Activated naive CD4-positive, alpha-beta T cell treated with anti-CD3 and anti-CD28 coated beads, Interleukin-2, amount 50 U/mL, for 24 hours (primary cell): ENCODE measurements at regions not wholly inside any gene's neighbourhood (a gene's known extent, or its start where the extent isn't known, plus 50 kb on each side); places are given as distances from the start of the nearest gene placed in this dataset.

Experiments used
- H3K27ac Mint-ChIP-seq: one replicate; pipeline ENCODE4 v1.8.0; 2021; ENCODE audit warnings: mild to moderate bottlenecking, mixed read lengths
- H3K27me3 Mint-ChIP-seq: one replicate; pipeline ENCODE4 v1.8.0; 2021; ENCODE audit warnings: mixed read lengths
- H3K36me3 Mint-ChIP-seq: one replicate; pipeline ENCODE4 v1.8.0; 2021; ENCODE audit warnings: mixed read lengths
- H3K4me1 Mint-ChIP-seq: one replicate; pipeline ENCODE4 v1.8.0; 2021; ENCODE audit warnings: mixed read lengths
- H3K4me3 Mint-ChIP-seq: one replicate; pipeline ENCODE4 v1.8.0; 2021; ENCODE audit warnings: mild to moderate bottlenecking, mixed read lengths
- H3K9me3 Mint-ChIP-seq: one replicate; pipeline ENCODE4 v1.8.0; 2021; ENCODE audit warnings: mixed read lengths

DNA sequence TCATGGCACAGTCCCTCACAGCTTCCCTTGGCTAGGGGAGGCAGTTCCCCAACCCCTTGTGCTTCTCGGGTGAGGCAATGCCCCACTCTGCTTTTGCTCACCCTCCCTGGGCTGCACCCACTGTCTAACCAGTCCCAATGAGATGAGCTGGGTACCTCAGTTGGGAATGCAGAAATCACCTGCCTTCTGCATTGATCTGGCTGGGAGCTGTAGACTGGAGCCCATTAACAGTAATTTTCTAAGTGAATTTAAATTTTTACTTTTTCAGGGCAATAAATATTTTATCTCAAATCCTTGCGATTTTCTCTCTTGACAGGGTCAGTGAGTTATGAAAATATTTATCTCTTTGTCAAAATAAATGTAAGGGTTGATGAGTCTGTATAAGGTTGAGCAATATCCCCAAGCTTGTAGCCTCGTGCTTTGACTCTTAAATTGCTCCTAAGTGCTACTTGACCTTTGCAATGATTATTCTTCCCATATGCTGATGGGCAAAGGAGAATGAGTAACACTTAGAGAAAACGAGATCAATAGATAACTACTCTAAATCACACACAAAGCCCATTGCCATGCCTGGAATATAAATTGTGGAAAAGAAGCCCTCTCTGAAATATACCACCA lies 82.1 kb upstream of the MOCS2 start:
- Mint-ChIP-seq H3K4me1 (no peaks in the 10 kb centered on the region), H3K4me3 (no peak overlapping the region), H3K27ac (no peak overlapping the region), H3K9me3 (peaks cover 5% of the 10 kb centered on the region), H3K36me3 (no peaks in the 10 kb centered on the region), H3K27me3 (peaks cover 10% of the 10 kb centered on the region)

GRCh38 chr5:53194086-53194485 lies 84.5 kb upstream of the MOCS2 start:
- no peaks in the 10 kb centered on the region for H3K4me1 Mint-ChIP-seq
- no peak overlapping the region for H3K4me3 Mint-ChIP-seq
- peaks cover 5% of the 10 kb centered on the region for H3K9me3 Mint-ChIP-seq
- no peaks in the 10 kb centered on the region for H3K36me3 Mint-ChIP-seq
- no peak overlapping the region for H3K27ac Mint-ChIP-seq
- H3K27me3 Mint-ChIP-seq, result peaks cover 10% of the 10 kb centered on the region

DNA sequence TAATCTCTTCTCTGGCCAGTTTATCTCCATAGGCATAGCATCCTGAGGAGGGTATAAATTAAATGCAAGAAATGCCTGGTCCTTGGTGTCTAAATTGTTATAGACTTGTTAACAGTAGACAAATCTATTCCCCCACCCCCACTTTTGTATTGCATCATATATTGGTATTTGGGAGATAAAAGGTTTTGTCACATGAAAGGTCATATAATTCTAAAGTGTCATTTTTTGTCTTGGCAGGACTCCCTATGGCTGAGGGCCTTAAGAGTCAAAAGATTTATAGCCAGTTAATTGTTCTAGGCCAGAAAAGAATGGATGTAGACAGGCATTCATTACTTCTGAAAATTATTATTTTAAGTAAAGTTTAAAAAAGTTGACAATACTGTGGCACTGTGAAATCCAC lies 90.3 kb upstream of the MOCS2 start:
- Mint-ChIP-seq H3K36me3 (no peaks in the 10 kb centered on the region), H3K4me3 (no peak overlapping the region), H3K27me3 (peaks cover under 1% of the 10 kb centered on the region), H3K4me1 (no peaks in the 10 kb centered on the region), H3K27ac (no peak overlapping the region), H3K9me3 (no peaks in the 10 kb centered on the region)

DNA sequence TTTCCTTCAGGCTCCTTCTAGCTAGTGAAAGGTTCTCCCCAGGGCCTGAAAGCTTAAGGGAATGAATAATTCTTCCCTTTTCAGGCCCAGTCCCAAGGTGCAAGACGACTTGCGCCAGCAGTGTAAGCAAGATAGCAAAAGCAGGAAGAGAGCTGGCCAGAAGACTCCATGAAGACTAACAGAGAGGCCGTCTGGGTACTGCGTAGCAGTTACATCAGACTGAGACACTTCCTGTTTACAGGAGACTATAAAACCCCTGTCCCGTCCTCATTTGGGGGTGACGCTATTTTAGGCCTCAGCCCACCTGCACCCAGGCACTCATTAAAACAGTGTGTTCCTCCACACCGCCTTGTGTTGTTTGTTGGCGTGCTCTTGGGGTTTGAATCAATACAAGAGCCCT lies 90.7 kb upstream of the MOCS2 start:
- Mint-ChIP-seq H3K27ac (no peak overlapping the region), H3K4me1 (no peaks in the 10 kb centered on the region), H3K9me3 (no peaks in the 10 kb centered on the region), H3K27me3 (no peaks in the 10 kb centered on the region), H3K36me3 (no peaks in the 10 kb centered on the region), H3K4me3 (no peak overlapping the region)

DNA sequence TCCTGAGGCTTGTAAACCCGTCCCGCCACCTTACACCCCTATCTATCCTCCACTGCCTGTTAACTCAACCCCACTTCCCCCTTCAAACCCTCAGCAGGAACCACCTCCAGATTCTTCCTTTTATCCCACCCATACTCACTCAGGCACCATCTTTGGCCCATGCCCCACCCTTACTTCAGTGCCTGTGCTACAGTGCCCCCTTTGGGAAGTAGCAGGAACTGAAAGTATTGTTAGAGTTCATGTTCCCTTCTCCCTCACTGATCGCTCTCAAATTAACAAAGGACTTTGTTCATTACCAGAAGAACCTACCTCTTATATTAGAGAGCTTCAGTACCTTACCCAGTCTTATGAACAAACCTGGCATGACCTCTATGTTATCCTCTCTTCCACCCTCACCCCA lies 92.2 kb upstream of the MOCS2 start:
- Mint-ChIP-seq H3K4me3 (no peak overlapping the region), H3K27me3 (no peaks in the 10 kb centered on the region)

GRCh38 chr5:53206562-53206961 lies 97.0 kb upstream of the MOCS2 start:
- no peaks in the 10 kb centered on the region for H3K4me1 Mint-ChIP-seq
- H3K27me3 Mint-ChIP-seq, result no peaks in the 10 kb centered on the region
- H3K36me3 Mint-ChIP-seq, result no peaks in the 10 kb centered on the region
- H3K9me3 Mint-ChIP-seq, result no peaks in the 10 kb centered on the region
- no peak overlapping the region for H3K4me3 Mint-ChIP-seq
- H3K27ac Mint-ChIP-seq, result no peak overlapping the region

More for the DNA sequence above, 92.2 kb upstream of the MOCS2 start:
- Mint-ChIP-seq H3K27ac (no peak overlapping the region), H3K4me1 (no peaks in the 10 kb centered on the region), H3K36me3 (no peaks in the 10 kb centered on the region), H3K9me3 (no peaks in the 10 kb centered on the region)

DNA sequence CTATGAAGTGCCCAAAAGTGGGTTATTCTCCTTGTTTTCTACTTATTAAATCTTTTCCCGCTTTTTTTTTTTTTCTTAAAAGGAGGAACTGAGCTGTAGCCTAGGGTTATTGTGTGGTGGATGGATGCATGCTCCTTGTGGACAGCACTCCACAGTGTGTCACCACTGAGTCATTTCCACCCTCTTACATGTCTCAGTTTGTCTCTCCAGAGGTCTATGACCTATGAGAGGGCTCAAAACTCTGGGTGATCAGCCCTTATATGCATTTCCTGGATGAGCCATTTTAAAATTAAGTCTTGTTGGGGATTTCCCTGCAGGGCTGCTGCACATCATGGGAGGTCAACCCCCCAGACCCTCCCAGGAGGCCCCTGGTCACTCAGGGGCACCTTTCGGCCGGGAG lies 102.2 kb upstream of the MOCS2 start:
- H3K27ac Mint-ChIP-seq, result no peak overlapping the region
- H3K27me3 Mint-ChIP-seq, result peaks cover 6% of the 10 kb centered on the region
- H3K36me3 Mint-ChIP-seq, result no peaks in the 10 kb centered on the region
- no peak overlapping the region for H3K4me3 Mint-ChIP-seq
- H3K4me1 Mint-ChIP-seq, result no peaks in the 10 kb centered on the region
- H3K9me3 Mint-ChIP-seq, result no peaks in the 10 kb centered on the region

DNA sequence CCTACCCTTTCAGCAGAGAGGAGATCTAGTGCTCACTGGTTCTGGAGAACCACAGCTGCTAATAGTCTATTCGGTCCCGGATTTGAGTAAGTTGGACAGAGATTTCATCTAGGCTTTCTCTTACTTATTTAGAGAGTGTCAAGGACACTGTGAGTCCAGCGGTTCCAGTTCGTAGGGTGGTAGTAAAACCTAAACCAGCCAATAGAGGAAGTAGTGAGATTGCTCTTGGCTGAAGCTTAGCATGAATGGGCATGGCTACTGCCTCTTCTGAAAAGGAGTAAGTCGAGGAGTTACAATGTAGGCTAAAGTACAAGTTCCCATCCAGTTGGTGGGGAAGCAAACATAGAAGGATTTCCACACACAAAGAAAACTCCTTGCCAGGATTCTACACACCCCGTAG lies 109.6 kb upstream of the MOCS2 start:
- Mint-ChIP-seq H3K4me3 (no peak overlapping the region), H3K9me3 (peaks cover 8% of the 10 kb centered on the region), H3K36me3 (no peaks in the 10 kb centered on the region), H3K27ac (no peak overlapping the region), H3K4me1 (no peaks in the 10 kb centered on the region), H3K27me3 (no peaks in the 10 kb centered on the region)

- no peaks in the 10 kb centered on the region for H3K36me3 Mint-ChIP-seq
- H3K9me3 Mint-ChIP-seq, result peaks cover 8% of the 10 kb centered on the region
- no peak overlapping the region for H3K27ac Mint-ChIP-seq
- no peaks in the 10 kb centered on the region for H3K4me1 Mint-ChIP-seq
- no peaks in the 10 kb centered on the region for H3K27me3 Mint-ChIP-seq
- no peak overlapping the region for H3K4me3 Mint-ChIP-seq
Observed at GRCh38 chr5:53219610-53220009, 110.1 kb upstream of the MOCS2 start.

GRCh38 chr5:53233645-53234405 lies 124.3 kb upstream of the MOCS2 start:
- H3K9me3 Mint-ChIP-seq, result no peaks in the 10 kb centered on the region
- no peak overlapping the region for H3K4me3 Mint-ChIP-seq
- H3K4me1 Mint-ChIP-seq, result no peaks in the 10 kb centered on the region

GRCh38 chr5:53236683-53237082 lies 127.1 kb upstream of the MOCS2 start:
- no peaks in the 10 kb centered on the region for H3K36me3 Mint-ChIP-seq
- H3K4me3 Mint-ChIP-seq, result no peak overlapping the region
- peaks cover 1% of the 10 kb centered on the region for H3K27me3 Mint-ChIP-seq
- no peaks in the 10 kb centered on the region for H3K9me3 Mint-ChIP-seq
- no peaks in the 10 kb centered on the region for H3K4me1 Mint-ChIP-seq
- no peak overlapping the region for H3K27ac Mint-ChIP-seq

More at GRCh38 chr5:53233645-53234405, 124.3 kb upstream of the MOCS2 start:
- H3K27ac Mint-ChIP-seq, result no peak overlapping the region
- H3K27me3 Mint-ChIP-seq, result no peaks in the 10 kb centered on the region
- no peaks in the 10 kb centered on the region for H3K36me3 Mint-ChIP-seq

DNA sequence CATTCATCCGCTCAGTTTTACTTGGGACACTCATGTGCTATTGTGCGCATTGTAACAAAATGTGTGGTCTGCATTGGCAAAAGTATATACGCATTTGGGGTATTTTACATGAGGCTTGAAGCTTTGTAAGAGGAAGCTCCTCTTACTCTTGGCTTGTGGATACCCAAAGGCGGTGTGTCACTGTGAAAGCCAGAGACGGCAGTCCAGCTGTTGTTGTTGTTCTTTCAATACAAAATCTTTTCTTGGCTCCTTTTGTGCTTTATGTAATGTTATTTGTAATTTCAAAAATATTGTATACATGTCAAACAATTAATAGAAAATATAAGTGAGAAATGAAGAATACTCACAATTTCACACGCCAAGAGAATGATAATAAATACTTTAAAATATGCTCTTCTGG lies 128.3 kb upstream of the MOCS2 start:
- Mint-ChIP-seq H3K36me3 (no peaks in the 10 kb centered on the region), H3K4me3 (no peak overlapping the region), H3K4me1 (no peaks in the 10 kb centered on the region)

GRCh38 chr5:53239301-53239990 lies 129.9 kb upstream of the MOCS2 start:
- Mint-ChIP-seq H3K27ac (no peak overlapping the region), H3K4me3 (no peak overlapping the region), H3K27me3 (peaks cover 1% of the 10 kb centered on the region), H3K36me3 (no peaks in the 10 kb centered on the region), H3K9me3 (no peaks in the 10 kb centered on the region), H3K4me1 (no peaks in the 10 kb centered on the region)

More for the DNA sequence above, 128.3 kb upstream of the MOCS2 start:
- Mint-ChIP-seq H3K27ac (no peak overlapping the region), H3K9me3 (no peaks in the 10 kb centered on the region), H3K27me3 (peaks cover 1% of the 10 kb centered on the region)

GRCh38 chr5:53240661-53241060 lies 131.1 kb upstream of the MOCS2 start:
- H3K4me1 Mint-ChIP-seq, result no peaks in the 10 kb centered on the region
- peaks cover 1% of the 10 kb centered on the region for H3K27me3 Mint-ChIP-seq
- no peaks in the 10 kb centered on the region for H3K36me3 Mint-ChIP-seq
- no peak overlapping the region for H3K4me3 Mint-ChIP-seq
- no peaks in the 10 kb centered on the region for H3K9me3 Mint-ChIP-seq
- H3K27ac Mint-ChIP-seq, result no peak overlapping the region

DNA sequence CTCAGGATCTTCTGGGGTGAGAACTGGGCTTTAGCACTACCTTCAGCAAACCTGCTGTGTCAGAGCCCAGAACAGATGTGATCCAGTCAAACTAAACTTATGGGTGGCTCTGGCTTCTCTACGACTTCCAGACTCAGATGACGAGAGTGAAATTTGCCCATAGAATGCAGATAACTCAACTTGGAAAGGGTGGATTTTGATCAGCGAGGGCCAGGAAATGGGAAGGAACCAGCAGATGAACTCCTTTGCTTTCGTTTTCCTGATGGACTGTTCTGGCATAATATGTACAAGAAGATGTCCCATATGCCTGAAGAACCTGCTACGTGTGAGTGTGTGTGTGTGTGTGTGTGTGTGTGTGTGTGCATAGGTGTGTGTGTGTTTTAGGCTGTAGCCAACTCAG lies 132.0 kb upstream of the MOCS2 start:
- H3K4me3 Mint-ChIP-seq, result no peak overlapping the region
- peaks cover 4% of the 10 kb centered on the region for H3K4me1 Mint-ChIP-seq
- no peaks in the 10 kb centered on the region for H3K9me3 Mint-ChIP-seq
- H3K27me3 Mint-ChIP-seq, result peaks cover 1% of the 10 kb centered on the region
- H3K27ac Mint-ChIP-seq, result no peak overlapping the region
- H3K36me3 Mint-ChIP-seq, result no peaks in the 10 kb centered on the region

- Mint-ChIP-seq H3K27me3 (peaks cover 4% of the 10 kb centered on the region), H3K9me3 (no peaks in the 10 kb centered on the region), H3K36me3 (no peaks in the 10 kb centered on the region), H3K4me3 (no peak overlapping the region), H3K4me1 (peaks cover 5% of the 10 kb centered on the region), H3K27ac (no peak overlapping the region)
Observed at GRCh38 chr5:53243403-53243802, 133.8 kb upstream of the MOCS2 start.
